RWPE2 (cell line): ENCODE measurements at regions not wholly inside any gene's neighbourhood (a gene's known extent, or its start where the extent isn't known, plus 50 kb on each side); places are given as distances from the start of the nearest gene placed in this dataset.

Experiments
- ATAC-seq: fragments of 200-7000 bp; cut with Tn5 transposase; 3 replicates; pipeline ENCODE4 v1.9.1; 2021; ENCODE audit warnings: low read depth
- DNase-seq: peaks from one replicate; pipeline ENCODE4 v3.0.0-alpha.2; 2020; ENCODE audit warnings: low spot score
- H3K27ac ChIP-seq: fragments of 450-650 bp; 2 replicates; pipeline ENCODE4 v1.5.1; 2017; ENCODE audit warnings: mild to moderate bottlenecking; ENCODE audit not compliant: poor library complexity, severe bottlenecking
- H3K27me3 ChIP-seq: fragments of 250-450 bp; sonication (Bioruptor Pico); 2 replicates; pipeline ENCODE4 v1.5.1; 2021; ENCODE audit warnings: mild to moderate bottlenecking, moderate library complexity; ENCODE audit not compliant: insufficient read depth, poor library complexity, severe bottlenecking
- H3K36me3 ChIP-seq: fragments of 250-450 bp; sonication (Bioruptor Pico); 2 replicates; pipeline ENCODE4 v1.5.1; 2020; ENCODE audit warnings: low read depth, mild to moderate bottlenecking, moderate library complexity
- H3K4me1 ChIP-seq: fragments of 250-450 bp; sonication (Bioruptor Pico); 2 replicates; pipeline ENCODE4 v1.5.1; 2021; ENCODE audit warnings: mild to moderate bottlenecking, moderate library complexity; ENCODE audit not compliant: insufficient read depth, poor library complexity, severe bottlenecking
- H3K4me3 ChIP-seq: fragments of 250-450 bp; sonication (Bioruptor Pico); 2 replicates; pipeline ENCODE4 v1.5.1; 2021; ENCODE audit warnings: mild to moderate bottlenecking, moderate library complexity; ENCODE audit not compliant: severe bottlenecking
- H3K9me3 ChIP-seq: fragments of 250-450 bp; sonication (Bioruptor Pico); 2 replicates; pipeline ENCODE4 v1.5.1; 2021; ENCODE audit warnings: mild to moderate bottlenecking, moderate library complexity; ENCODE audit not compliant: severe bottlenecking
- CTCF ChIP-seq: fragments of 450-650 bp; IDR thresholded peaks from one replicate; pipeline ENCODE4 v1.5.1; 2017; ENCODE audit warnings: mild to moderate bottlenecking, moderate library complexity; ENCODE audit not compliant: poor library complexity, severe bottlenecking

- DNase-seq (no peak), ATAC-seq (no peak)
- H3K9me3 ChIP-seq = no peaks in the 10 kb centered on the region
- no peaks in the 10 kb centered on the region for H3K27me3 ChIP-seq
- H3K4me1 ChIP-seq = no peaks in the 10 kb centered on the region
- H3K36me3 ChIP-seq = no peaks in the 10 kb centered on the region
- H3K27ac ChIP-seq = no peak overlapping the region
- no peak for TF ChIP-seq CTCF
- H3K4me3 ChIP-seq = no peak overlapping the region
These were observed 175.1 kb upstream of the HDAC9 start for GRCh38 chr7:18320422-18320821.

GRCh38 chr7:18320971-18321567 lies 174.5 kb upstream of the HDAC9 start:
- H3K27ac ChIP-seq = no peak overlapping the region
- H3K4me3 ChIP-seq = no peak overlapping the region
- TF ChIP-seq CTCF = peak; percentile 66
- DNase-seq (no peak), ATAC-seq (peak; percentile 40; the same call in 1 of the 3 replicates)
- H3K4me1 ChIP-seq = no peaks in the 10 kb centered on the region
- H3K36me3 ChIP-seq = no peaks in the 10 kb centered on the region
- no peaks in the 10 kb centered on the region for H3K27me3 ChIP-seq
- no peaks in the 10 kb centered on the region for H3K9me3 ChIP-seq

GRCh38 chr7:18330548-18330947 lies 165.0 kb upstream of the HDAC9 start:
- ATAC-seq (no peak), DNase-seq (no peak)
- no peaks in the 10 kb centered on the region for H3K36me3 ChIP-seq
- H3K27ac ChIP-seq = no peak overlapping the region
- H3K4me3 ChIP-seq = no peak overlapping the region
- no peak for TF ChIP-seq CTCF
- H3K9me3 ChIP-seq = no peaks in the 10 kb centered on the region
- H3K27me3 ChIP-seq = no peaks in the 10 kb centered on the region
- H3K4me1 ChIP-seq = no peaks in the 10 kb centered on the region

GRCh38 chr7:18336626-18337025 lies 158.9 kb upstream of the HDAC9 start:
- no peaks in the 10 kb centered on the region for H3K4me1 ChIP-seq
- TF ChIP-seq CTCF = no peak

GRCh38 chr7:18337048-18337809 lies 158.3 kb upstream of the HDAC9 start:
- Histone ChIP-seq H3K27me3 (no peaks in the 10 kb centered on the region), H3K9me3 (no peaks in the 10 kb centered on the region), H3K36me3 (no peaks in the 10 kb centered on the region), H3K4me3 (no peak overlapping the region), H3K27ac (no peak overlapping the region), H3K4me1 (no peaks in the 10 kb centered on the region)
- ATAC-seq = no peak
- no peak for DNase-seq
- no peak for TF ChIP-seq CTCF

More at GRCh38 chr7:18336626-18337025, 158.9 kb upstream of the HDAC9 start:
- Histone ChIP-seq H3K9me3 (no peaks in the 10 kb centered on the region), H3K27ac (no peak overlapping the region), H3K36me3 (no peaks in the 10 kb centered on the region), H3K4me3 (no peak overlapping the region), H3K27me3 (no peaks in the 10 kb centered on the region)
- ATAC-seq = no peak
- DNase-seq = no peak
